T-helper 2 cell treated with Interferon-gamma antibody and Interleukin-4, amounts not matched to agents 100 ng/mL and 5 ng/mL, for 36 hours (primary cell): ENCODE measurements at regions not wholly inside any gene's neighbourhood (a gene's known extent, or its start where the extent isn't known, plus 50 kb on each side); places are given as distances from the start of the nearest gene placed in this dataset.

Source experiments
- intact Hi-C: fragments of 100-400 bp; cut with micrococcal nuclease; formaldehyde crosslinking; loops from one replicate; pipeline ENCODE4 v1.15.1; 2023

- intact Hi-C loops = no loop called here
These were observed 195.2 kb downstream of the KLF12 start for GRCh38 chr13:73939071-73939380.

DNA sequence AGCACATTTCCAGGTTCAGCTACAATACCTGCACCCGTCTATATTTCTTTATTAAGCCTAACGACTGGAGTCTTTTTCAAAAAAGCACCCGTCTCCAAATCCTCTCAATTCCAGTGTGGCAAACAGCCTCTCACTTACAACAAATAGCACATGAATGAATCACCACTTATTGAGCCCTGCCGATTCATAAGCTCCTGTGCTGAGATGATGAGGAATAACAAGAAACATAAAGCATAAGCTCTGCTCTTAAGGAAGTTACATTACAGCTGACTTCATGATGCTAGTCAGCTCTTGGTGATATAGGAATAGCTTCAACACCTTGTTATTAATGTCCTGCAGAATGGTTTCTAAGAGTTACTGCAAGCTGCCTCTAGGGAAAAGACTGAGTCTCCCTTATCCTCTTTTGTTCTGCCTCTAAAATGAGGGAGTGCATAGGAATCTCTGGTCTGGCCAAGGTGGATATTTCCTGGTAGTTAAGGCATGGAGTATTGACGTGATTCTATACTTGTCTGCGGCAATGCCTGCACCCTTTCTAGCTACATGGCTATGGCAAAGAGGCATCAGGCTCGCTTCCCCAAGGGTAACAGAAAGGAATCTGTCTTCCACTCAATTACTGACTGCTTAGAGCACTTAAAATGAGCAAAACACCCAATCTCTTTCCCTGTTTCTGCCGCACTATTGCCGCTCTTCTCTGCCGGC is 195.7 kb downstream of the KLF12 start:
- intact Hi-C loops = no loop called here

GRCh38 chr13:73937441-73937840 is 196.8 kb downstream of the KLF12 start:
- intact Hi-C loops = no loop called here

DNA sequence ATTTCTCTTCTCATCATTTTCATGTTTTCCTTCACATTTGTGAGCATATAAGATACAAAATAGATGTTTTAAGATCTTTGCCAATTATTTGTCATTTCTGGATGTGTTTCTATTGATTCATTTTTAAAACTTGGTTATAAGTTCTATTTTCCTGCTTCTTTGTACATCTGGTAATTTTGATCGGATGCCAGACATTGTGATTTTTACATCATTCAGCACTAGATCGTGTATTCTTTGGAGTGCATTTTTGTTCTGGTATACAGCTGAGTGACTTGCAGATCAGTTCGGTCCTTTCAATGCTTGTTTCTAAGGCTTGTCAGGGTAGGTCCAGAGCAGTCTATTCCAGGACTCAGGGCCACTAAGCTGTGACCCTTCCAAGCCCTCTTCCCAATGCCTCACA is 198.2 kb downstream of the KLF12 start:
- intact Hi-C loops = no loop called here

DNA sequence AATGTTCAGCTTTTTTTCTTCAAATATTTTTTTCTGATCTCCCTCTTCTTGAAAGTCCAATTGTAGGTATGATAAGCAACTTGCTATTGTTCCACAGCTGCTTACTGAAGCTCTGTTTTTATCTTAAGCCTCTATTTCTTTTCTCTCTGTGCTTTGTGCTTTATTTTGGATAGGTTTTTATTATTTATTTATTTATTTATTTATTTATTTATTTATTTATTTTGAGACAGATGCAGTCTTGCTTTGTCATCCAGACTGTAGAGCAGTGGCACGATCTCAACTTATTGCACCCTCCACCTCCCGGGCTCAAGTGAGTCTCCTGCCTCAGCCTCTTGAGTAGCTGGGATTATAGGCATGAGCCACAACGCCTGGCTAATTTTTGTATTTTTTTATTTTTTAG is 199.4 kb downstream of the KLF12 start:
- intact Hi-C loops = loop anchor here (5.0 kb wide), 1 partner anchor 128 kb away; no protein-coding TSS in a partner anchor

GRCh38 chr13:73934215-73934641 is 200.0 kb downstream of the KLF12 start:
- intact Hi-C loops = loop anchor here (5.0 kb wide), 1 partner anchor 128 kb away; no protein-coding TSS in a partner anchor

DNA sequence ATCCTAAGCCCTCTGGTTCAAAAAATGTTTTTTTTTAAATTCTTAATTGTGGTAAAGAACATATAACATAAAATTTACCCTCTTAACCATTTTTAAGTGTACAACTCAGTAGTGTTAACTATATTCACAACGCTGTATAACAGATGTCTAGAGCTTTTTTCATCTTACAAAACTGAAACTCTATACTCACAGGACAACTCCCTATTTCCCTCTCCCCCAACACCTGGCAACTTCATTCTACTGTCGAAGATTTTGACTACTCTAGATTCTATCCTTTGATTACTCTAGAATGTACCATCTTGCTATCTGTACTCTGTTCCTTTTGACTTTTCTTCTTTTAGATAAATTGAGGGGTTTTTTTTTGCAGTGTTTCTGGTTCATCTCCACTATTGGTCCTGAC is 200.4 kb downstream of the KLF12 start:
- intact Hi-C loops = loop anchor here (5.0 kb wide), 1 partner anchor 129 kb away; no protein-coding TSS in a partner anchor

DNA sequence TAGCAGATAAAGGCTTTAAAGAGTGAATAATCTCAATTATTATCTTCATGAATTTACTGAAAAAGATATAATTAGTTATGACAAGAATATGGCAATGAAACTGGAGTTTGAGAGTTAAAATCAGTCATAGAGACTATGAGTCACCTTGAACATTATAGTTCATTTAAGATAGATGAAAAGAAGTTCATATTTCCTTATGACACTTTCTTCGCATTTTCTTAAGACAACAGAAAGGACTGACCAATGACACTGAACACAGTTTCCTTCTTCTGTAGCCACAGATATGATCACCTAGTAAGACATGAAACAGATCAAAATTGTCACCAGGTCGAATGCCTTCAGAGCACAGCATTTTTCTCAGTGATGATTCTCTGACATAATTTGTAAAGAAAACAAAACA is 202.1 kb downstream of the KLF12 start:
- intact Hi-C loops = loop anchor here (5.0 kb wide), 1 partner anchor 130 kb away; no protein-coding TSS in a partner anchor

GRCh38 chr13:73929287-73929932 is 204.8 kb downstream of the KLF12 start:
- intact Hi-C loops = no loop called here

DNA sequence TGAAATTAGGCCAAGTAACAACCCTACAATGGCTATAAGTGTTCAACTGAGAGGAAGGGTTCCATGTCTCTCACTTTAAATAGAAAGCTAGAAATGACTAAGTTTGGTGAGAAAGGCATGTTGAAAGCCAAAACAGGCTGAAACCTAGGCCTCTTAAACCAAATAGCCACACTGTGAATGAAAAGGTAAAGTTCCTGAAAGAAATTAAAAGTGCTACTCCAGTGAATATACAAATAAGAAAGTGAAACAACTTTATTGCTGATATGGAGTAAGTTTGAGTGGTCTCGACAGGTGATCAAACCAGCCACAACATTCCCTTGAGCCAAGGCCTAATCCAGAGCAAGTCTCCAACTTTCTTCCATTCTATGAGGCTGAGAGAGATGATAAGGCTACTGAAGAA is 209.6 kb downstream of the KLF12 start:
- intact Hi-C loops = loop anchor here (5.0 kb wide), 2 partner anchors 63 to 363 kb away; no protein-coding TSS in a partner anchor

DNA sequence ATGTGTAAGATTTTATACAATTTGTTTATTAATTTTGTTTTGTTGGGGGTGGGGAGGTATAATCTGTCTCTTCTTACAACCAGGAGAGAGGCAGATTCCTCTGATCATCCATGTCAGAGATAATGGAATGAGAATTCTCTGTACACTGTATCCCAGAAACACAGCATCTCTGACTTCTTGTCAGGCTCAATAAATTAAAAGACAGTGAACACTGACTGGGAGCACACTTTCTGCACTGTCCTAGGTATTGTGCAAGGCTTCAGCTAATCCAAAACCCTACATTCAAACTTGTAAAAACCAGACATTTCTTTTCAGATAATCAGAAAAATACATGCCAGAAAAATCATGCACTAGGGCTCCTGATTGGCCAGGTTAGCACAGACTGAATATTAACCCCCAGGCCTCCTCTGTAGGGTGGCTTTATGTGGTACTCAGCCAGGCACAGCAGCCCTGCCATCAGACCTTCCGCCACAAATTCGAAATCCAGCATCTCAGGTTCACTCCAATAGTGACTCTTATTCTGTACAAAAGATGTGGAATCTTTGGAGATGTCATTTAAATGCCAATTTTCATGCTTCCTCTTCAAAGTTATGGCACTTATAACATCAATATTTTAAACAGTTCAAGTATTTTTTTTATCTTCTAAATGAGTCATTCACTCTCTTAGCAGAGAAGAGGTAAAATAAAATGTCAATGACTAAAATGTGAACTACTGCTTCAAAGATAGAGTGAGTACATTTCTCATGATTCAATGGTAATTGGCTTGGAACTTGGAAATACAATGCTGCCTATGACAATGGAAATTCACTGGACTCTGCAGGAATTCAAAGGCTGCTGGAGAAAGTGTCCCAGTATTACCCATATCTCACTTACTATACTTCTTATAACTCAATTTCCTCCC is 211.5 kb downstream of the KLF12 start:
- intact Hi-C loops = loop anchor here (5.0 kb wide), 2 partner anchors 65 to 365 kb away; no protein-coding TSS in a partner anchor

DNA sequence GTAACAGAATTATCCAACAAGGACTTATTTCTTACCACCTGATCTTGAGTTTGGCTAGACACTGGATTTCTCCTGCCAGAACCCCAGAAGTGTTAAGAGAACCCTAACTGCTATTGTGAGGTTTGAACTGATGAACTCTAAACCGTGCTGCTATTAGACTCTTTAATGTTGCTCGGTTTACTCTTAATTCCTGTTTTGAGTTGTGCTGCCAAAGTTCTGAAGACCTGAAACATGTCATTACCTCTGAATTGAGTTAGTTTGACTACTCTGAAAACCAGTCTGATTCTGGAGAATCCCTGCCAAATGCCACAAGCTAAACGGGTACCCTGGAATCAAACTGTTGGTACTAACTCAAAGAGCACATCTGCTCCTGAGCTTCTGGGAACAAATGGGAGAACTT is 215.5 kb downstream of the KLF12 start:
- intact Hi-C loops = no loop called here

DNA sequence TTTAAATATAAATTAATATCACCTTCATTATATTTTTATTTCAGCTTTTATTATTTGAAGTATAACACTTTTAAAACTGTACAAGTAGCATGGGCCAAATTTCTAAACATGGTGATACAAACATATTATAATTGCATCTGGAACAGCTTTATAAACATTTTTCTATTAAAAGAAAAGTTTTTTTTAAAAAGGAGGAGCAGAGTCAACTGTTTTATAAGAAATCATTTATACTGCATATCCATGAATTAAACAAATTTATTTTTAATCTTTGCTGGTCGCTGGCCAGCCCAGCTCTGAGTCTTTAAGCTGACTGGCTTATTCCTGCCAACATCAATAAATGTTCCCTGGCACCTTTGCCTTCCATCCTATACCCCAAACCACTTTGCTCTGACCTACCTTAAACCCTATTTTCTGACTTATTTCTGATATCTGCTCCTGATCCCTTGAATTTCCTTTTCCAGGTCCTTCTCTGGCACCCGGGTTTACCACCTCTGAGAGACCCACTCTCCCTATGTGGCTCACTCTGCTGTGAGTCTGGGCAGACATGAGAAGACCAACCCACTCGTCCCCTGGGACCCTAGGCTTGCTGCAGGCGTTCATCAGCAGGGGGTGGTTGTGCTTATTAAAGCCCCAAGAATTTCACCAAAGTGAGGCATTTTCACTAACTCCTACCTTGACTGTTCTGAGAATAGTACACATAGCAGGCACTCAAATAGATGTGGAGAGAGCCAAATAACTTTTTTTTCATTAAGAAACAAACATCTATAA is 220.3 kb downstream of the KLF12 start:
- intact Hi-C loops = no loop called here

- intact Hi-C loops = no loop called here
These were observed 221.0 kb downstream of the KLF12 start for GRCh38 chr13:73913079-73913740.

GRCh38 chr13:73911361-73911760 is 222.8 kb downstream of the KLF12 start:
- intact Hi-C loops = no loop called here

DNA sequence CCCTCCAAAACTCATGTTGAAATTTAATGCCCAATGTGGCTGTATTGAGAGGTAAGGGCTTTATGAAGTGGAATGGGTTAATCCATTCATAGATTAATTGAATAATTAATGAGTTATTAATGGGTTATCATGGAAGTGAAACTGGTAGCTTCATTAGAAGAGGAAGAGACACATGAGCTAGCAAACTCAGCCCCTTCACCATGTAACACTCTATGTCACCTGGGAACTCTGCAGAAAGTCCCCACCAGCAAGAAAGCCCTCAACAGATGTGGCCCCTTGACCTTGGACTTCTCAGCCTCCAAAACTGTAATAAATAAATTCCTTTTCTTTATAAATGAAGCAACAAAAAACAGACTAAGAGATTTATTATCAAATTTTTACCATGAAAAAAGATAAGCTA is 223.5 kb downstream of the KLF12 start:
- intact Hi-C loops = no loop called here

GRCh38 chr13:73908809-73909208 is 225.4 kb downstream of the KLF12 start:
- intact Hi-C loops = no loop called here

- intact Hi-C loops = no loop called here
These were observed 229.6 kb downstream of the KLF12 start for GRCh38 chr13:73904625-73905024.

GRCh38 chr13:73903561-73903960 is 230.6 kb downstream of the KLF12 start:
- intact Hi-C loops = no loop called here

GRCh38 chr13:73902847-73903246 is 231.4 kb downstream of the KLF12 start:
- intact Hi-C loops = no loop called here

DNA sequence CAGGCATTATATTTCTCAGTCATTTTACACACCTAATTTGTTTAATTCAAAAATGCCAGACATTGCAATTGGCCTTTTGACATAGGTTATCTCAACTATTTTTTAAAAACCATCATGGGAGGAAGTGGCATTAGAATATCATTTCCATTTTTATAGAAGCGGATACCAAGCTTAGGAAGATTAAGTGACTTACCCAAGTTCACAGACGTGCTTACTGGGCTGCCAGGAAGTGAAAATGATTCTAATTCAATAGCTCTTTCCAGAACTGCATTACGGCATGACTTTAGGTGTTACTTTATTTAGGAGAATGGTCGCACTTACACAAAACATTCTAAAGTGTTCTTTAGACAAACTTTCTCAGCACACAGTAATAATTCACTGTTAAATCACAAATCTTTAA is 231.9 kb downstream of the KLF12 start:
- intact Hi-C loops = no loop called here
